ENCODE measurements at regions not wholly inside any gene's neighbourhood (a gene's known extent, or its start where the extent isn't known, plus 50 kb on each side); places are given as distances from the start of the nearest gene placed in this dataset.

DNA sequence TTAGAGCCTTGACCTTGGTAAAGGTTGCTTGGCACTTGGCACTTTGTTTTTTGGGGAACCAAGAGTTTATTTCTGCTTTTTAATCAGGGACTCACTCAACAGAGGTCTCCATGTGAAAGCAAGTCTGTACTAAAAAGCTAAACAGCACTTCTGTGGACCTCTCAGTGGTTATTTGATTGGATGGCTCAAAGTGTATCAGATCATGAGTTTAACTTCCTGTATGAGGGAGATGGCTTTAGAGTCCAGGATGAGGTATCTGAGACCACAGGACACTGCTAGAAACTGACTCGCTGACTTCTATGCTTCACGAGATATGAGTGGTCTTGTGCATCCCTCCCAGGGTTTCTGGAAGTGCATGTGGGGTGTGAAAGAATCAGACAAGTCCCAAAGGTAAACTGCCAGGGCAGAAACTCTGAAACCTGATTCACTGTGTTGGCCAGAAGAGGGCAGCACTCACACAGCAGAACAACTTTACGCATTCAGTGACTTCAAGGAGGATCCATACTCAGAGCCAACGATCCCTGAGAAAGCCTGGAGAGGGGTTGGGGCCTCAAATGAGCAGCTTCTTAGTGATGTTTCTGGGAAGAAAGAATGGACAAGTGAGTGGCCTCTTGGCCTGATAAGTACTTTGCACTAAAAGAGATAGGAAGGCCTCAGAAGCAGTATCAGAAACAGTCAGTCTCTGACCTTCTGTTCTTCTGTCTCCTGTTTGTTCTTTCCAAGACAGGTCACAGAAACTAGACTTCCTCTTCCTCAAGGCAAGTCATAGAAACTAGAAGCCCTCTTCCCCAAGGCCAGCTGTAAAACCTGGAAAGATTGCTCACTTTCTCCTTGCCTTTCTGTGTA, 220.3 kb upstream of the CXCL13 start:
- dilution Hi-C loops (cut with MboI; ENCODE audit: extremely low pct_ligation_motif_present, low sequenced_read_pairs), result no loop called here
- FAIRE-seq (peak; percentile 96), DNase-seq (ENCODE audit: low read depth, low spot score) (peak; percentile 5)
- no peaks in the 10 kb centered on the region for H3K79me2 ChIP-seq (ENCODE audit: control insufficient read depth, insufficient read depth, low read length)
- no peaks in the 10 kb centered on the region for H3K9me3 ChIP-seq (ENCODE audit: control insufficient read depth, low read depth, low read length)
- no peak overlapping the region for H3K27ac ChIP-seq (ENCODE audit: control insufficient read depth, insufficient read depth, low read length)
- no peaks in the 10 kb centered on the region for H3K9me1 ChIP-seq (ENCODE audit: control insufficient read depth, extremely low read depth, insufficient read depth, low read length)
- no peaks in the 10 kb centered on the region for H3K36me3 ChIP-seq (ENCODE audit: control insufficient read depth in 2 of 2, extremely low read depth in 1 of 2, insufficient read depth in 2 of 2, low read length in 2 of 2)
- no peak overlapping the region for H2AFZ ChIP-seq (ENCODE audit: control insufficient read depth, low read length)
- H3K27me3 ChIP-seq (ENCODE audit: control insufficient read depth, extremely low read depth, insufficient read depth, low read length), result peaks cover 5% of the 10 kb centered on the region
- H4K20me1 ChIP-seq (ENCODE audit: control insufficient read depth, extremely low read depth, insufficient read depth, low read length), result no peaks in the 10 kb centered on the region
- no peak overlapping the region for H3K4me2 ChIP-seq (ENCODE audit: control insufficient read depth, extremely low read depth, insufficient read depth, low read depth, low read length)
- TF ChIP-seq, protein P1, sequence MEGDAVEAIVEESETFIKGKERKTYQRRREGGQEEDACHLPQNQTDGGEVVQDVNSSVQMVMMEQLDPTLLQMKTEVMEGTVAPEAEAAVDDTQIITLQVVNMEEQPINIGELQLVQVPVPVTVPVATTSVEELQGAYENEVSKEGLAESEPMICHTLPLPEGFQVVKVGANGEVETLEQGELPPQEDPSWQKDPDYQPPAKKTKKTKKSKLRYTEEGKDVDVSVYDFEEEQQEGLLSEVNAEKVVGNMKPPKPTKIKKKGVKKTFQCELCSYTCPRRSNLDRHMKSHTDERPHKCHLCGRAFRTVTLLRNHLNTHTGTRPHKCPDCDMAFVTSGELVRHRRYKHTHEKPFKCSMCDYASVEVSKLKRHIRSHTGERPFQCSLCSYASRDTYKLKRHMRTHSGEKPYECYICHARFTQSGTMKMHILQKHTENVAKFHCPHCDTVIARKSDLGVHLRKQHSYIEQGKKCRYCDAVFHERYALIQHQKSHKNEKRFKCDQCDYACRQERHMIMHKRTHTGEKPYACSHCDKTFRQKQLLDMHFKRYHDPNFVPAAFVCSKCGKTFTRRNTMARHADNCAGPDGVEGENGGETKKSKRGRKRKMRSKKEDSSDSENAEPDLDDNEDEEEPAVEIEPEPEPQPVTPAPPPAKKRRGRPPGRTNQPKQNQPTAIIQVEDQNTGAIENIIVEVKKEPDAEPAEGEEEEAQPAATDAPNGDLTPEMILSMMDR (optimal IDR thresholded peaks at IDR 0.05 in 1 of 3, IDR thresholded peaks at IDR 0.05 in 1 of 3, conservative IDR thresholded peaks at IDR 0.05 in 1 of 3; ENCODE audit: extremely low read depth in 1 of 3, insufficient read depth in 2 of 3, low read length in 3 of 3), result peak; percentile 86 to 92 (median 87)
- TF ChIP-seq EZH2 (IDR thresholded peaks at IDR 0.05; ENCODE audit: low read length), result no peak
- H3K4me1 ChIP-seq (ENCODE audit: control insufficient read depth, extremely low read depth, insufficient read depth, low read length), result no peaks in the 10 kb centered on the region
- H3K4me3 ChIP-seq (ENCODE audit: control insufficient read depth in 2 of 3, extremely low read depth in 1 of 3, insufficient read depth in 2 of 3, low read depth in 1 of 3, low read length in 3 of 3), result no peak overlapping the region
- no peak overlapping the region for H3K9ac ChIP-seq (ENCODE audit: control insufficient read depth, extremely low read depth, insufficient read depth, low read length)

DNA sequence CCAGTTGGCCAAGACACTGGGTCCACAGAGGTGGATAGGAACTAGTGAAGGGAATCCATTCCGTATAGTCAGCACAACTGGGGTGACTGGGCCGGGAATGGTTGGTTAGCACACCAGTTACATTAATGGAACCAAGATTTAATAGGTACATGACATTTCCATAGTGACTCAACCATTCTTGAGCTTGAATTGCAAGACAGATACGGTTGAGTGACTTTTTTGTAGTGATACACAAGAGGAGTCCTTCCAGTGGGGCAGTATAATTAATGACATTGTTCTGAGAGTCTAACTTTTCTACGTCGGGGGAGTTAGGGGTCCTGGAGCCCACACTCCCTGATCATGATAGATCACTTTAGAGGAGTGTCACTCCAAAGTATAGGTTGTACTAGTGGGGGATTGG, 211.6 kb upstream of the CXCL13 start:
- TF ChIP-seq EZH2 (IDR thresholded peaks at IDR 0.05; ENCODE audit: low read length), result no peak
- TF ChIP-seq, protein P1 (optimal IDR thresholded peaks at IDR 0.05 in 1 of 3, IDR thresholded peaks at IDR 0.05 in 1 of 3, conservative IDR thresholded peaks at IDR 0.05 in 1 of 3; ENCODE audit: extremely low read depth in 1 of 3, insufficient read depth in 2 of 3, low read length in 3 of 3), result no peak
- Histone ChIP-seq H3K4me2 (ENCODE audit: control insufficient read depth, extremely low read depth, insufficient read depth, low read depth, low read length) (no peak overlapping the region), H4K20me1 (ENCODE audit: control insufficient read depth, extremely low read depth, insufficient read depth, low read length) (no peaks in the 10 kb centered on the region), H3K4me1 (ENCODE audit: control insufficient read depth, extremely low read depth, insufficient read depth, low read length) (no peaks in the 10 kb centered on the region), H3K9ac (ENCODE audit: control insufficient read depth, extremely low read depth, insufficient read depth, low read length) (no peak overlapping the region), H3K4me3 (ENCODE audit: control insufficient read depth in 2 of 3, extremely low read depth in 1 of 3, insufficient read depth in 2 of 3, low read depth in 1 of 3, low read length in 3 of 3) (no peak overlapping the region), H3K36me3 (ENCODE audit: control insufficient read depth in 2 of 2, extremely low read depth in 1 of 2, insufficient read depth in 2 of 2, low read length in 2 of 2) (no peaks in the 10 kb centered on the region), H2AFZ (ENCODE audit: control insufficient read depth, low read length) (no peak overlapping the region), H3K27ac (ENCODE audit: control insufficient read depth, insufficient read depth, low read length) (no peak overlapping the region), H3K27me3 (ENCODE audit: control insufficient read depth, extremely low read depth, insufficient read depth, low read length) (peaks cover 3% of the 10 kb centered on the region), H3K9me3 (ENCODE audit: control insufficient read depth, low read depth, low read length) (no peaks in the 10 kb centered on the region), H3K79me2 (ENCODE audit: control insufficient read depth, insufficient read depth, low read length) (no peaks in the 10 kb centered on the region), H3K9me1 (ENCODE audit: control insufficient read depth, extremely low read depth, insufficient read depth, low read length) (no peaks in the 10 kb centered on the region)
- FAIRE-seq, result no peak
- DNase-seq (ENCODE audit: low read depth, low spot score), result no peak
- dilution Hi-C loops (cut with MboI; ENCODE audit: extremely low pct_ligation_motif_present, low sequenced_read_pairs), result no loop called here
